H1 (cell line): ENCODE measurements at regions not wholly inside any gene's neighbourhood (a gene's known extent, or its start where the extent isn't known, plus 50 kb on each side); places are given as distances from the start of the nearest gene placed in this dataset.

Experiments
- CTCF ChIA-PET: fragments of 300-600 bp; sonication (Branson Sonifier 250); formaldehyde crosslinking; loops from one replicate; lab custom pipeline; 2021; ENCODE audit not compliant: partially characterized antibody; lab: Charles Lee
- POLR2A ChIA-PET: fragments of 300-600 bp; sonication (Branson Sonifier 250); formaldehyde crosslinking; loops from one replicate; lab custom pipeline; 2021; ENCODE audit warnings: inconsistent platforms; ENCODE audit not compliant: partially characterized antibody; lab: Charles Lee
- DNase-seq, 2 experiments: peaks; one replicate each; pipeline versions ENCODE4 v3.0.0 to v3.0.0-alpha.2; 2010 to 2022; ENCODE audit warnings: low spot score in 2 of 2, low read depth in 1 of 2, mixed read lengths in 1 of 2
- FAIRE-seq: peaks from 2 replicates; lab custom pipeline; 2011; peaks lifted over from hg19 to GRCh38; lab: Jason Lieb, UNC
- H2AFZ ChIP-seq: 2 replicates; pipeline ENCODE4 v1.8.1; 2012; ENCODE audit warnings: low read length, inconsistent platforms
- H2AK5ac ChIP-seq: 2 replicates; pipeline ENCODE4 v1.6.1; 2013; ENCODE audit warnings: low read depth, low read length
- H2BK120ac ChIP-seq: replicated peaks from 2 replicates; pipeline ENCODE3; 2013; ENCODE audit warnings: low read depth, low read length, inconsistent platforms
- H2BK12ac ChIP-seq: 2 replicates; pipeline ENCODE4 v1.6.1; 2013; ENCODE audit warnings: low read depth, low read length
- H2BK15ac ChIP-seq: 2 replicates; pipeline ENCODE4 v1.6.1; 2013; ENCODE audit warnings: low read length
- H2BK20ac ChIP-seq: 2 replicates; pipeline ENCODE4 v1.6.1; 2013; ENCODE audit warnings: low read length
- H2BK5ac ChIP-seq: 2 replicates; pipeline ENCODE4 v1.6.1; 2013; ENCODE audit warnings: low read depth, low read length
- H3K14ac ChIP-seq: 2 replicates; pipeline ENCODE4 v1.6.1; 2013; ENCODE audit warnings: inconsistent platforms; ENCODE audit not compliant: insufficient read length
- H3K18ac ChIP-seq: 2 replicates; pipeline ENCODE4 v1.6.1; 2013; ENCODE audit warnings: low read length; ENCODE audit errors: extremely low read depth
- H3K23ac ChIP-seq: 2 replicates; pipeline ENCODE4 v1.6.1; 2013; ENCODE audit warnings: inconsistent platforms; ENCODE audit not compliant: insufficient read length
- H3K23me2 ChIP-seq: 2 replicates; pipeline ENCODE4 v1.6.1; 2013; ENCODE audit warnings: low read depth, low read length
- H3K27ac ChIP-seq: 2 replicates; pipeline ENCODE4 v1.6.1; 2011; ENCODE audit warnings: low read depth, low read length, inconsistent platforms
- H3K27me3 ChIP-seq, 4 experiments: replicated peaks in 1 of 4; 1 replicate in 1 of 4; 2 replicates in 3 of 4; pipeline versions ENCODE4 v1.6.1 to v1.8.1; 2011 to 2013; ENCODE audit warnings: low read length in 3 of 4, mild to moderate bottlenecking in 3 of 4, inconsistent platforms in 2 of 4, mixed read lengths in 2 of 4, moderate library complexity in 1 of 4; ENCODE audit not compliant: control insufficient read depth in 3 of 4, insufficient read depth in 3 of 4; ENCODE audit errors: extremely low read depth in 1 of 4
- H3K36me3 ChIP-seq, 4 experiments: 2 replicates each; pipeline versions ENCODE4 v1.6.1 to v1.8.1; 2011 to 2013; ENCODE audit warnings: mild to moderate bottlenecking in 4 of 4, low read length in 3 of 4, moderate library complexity in 2 of 4, control low read depth in 1 of 4, inconsistent platforms in 1 of 4; ENCODE audit not compliant: insufficient read depth in 4 of 4, control insufficient read depth in 2 of 4
- H3K4ac ChIP-seq: replicated peaks from 2 replicates; pipeline ENCODE3; 2013; ENCODE audit warnings: low read length, low read depth, mixed read lengths, inconsistent platforms; ENCODE audit not compliant: insufficient read length
- H3K4me1 ChIP-seq, 4 experiments: replicated peaks in 1 of 4; 1 replicate in 1 of 4; 2 replicates in 3 of 4; pipeline versions ENCODE4 v1.6.1 to v1.8.1; 2011 to 2013; ENCODE audit warnings: low read length in 3 of 4, inconsistent platforms in 2 of 4, mixed read lengths in 1 of 4; ENCODE audit not compliant: insufficient read depth in 4 of 4, control insufficient read depth in 3 of 4
- H3K4me2 ChIP-seq, 2 experiments: 2 replicates each; pipeline versions ENCODE4 v1.6.1 to v1.8.1; 2011 to 2013; ENCODE audit warnings: low read depth in 2 of 2, low read length in 2 of 2, control low read depth in 1 of 2, inconsistent platforms in 1 of 2, mild to moderate bottlenecking in 1 of 2; ENCODE audit not compliant: insufficient read depth in 1 of 2
- H3K4me3 ChIP-seq, 4 experiments: fragments of 200-600, 300-600 bp in 1 of 4; sonication (generic), shearing (Covaris generic), sonication (Bioruptor Twin) in 1 of 4; 2 replicates each; pipeline versions ENCODE4 v1.5.1 to v1.8.1; 2011 to 2016; ENCODE audit warnings: low read length in 4 of 4, low read depth in 3 of 4, control low read depth in 2 of 4, inconsistent platforms in 2 of 4, mild to moderate bottlenecking in 2 of 4, mixed read lengths in 1 of 4, moderate library complexity in 1 of 4; ENCODE audit not compliant: insufficient read depth in 2 of 4; ENCODE audit errors: extremely low read depth in 1 of 4
- H3K56ac ChIP-seq: replicated peaks from 2 replicates; pipeline ENCODE3; 2013; ENCODE audit warnings: low read depth, mild to moderate bottlenecking, mixed read lengths, low read length, inconsistent platforms; ENCODE audit not compliant: insufficient read length
- H3K79me1 ChIP-seq: 2 replicates; pipeline ENCODE4 v1.6.1; 2013; ENCODE audit warnings: low read depth, low read length, control low read depth
- H3K79me2 ChIP-seq, 2 experiments: 2 replicates each; pipeline versions ENCODE4 v1.6.1 to v1.8.1; 2012 to 2013; ENCODE audit warnings: low read length in 2 of 2, mild to moderate bottlenecking in 2 of 2, inconsistent platforms in 1 of 2; ENCODE audit not compliant: insufficient read depth in 2 of 2, control insufficient read depth in 1 of 2
- H3K9ac ChIP-seq, 4 experiments: replicated peaks in 1 of 4; 1 replicate in 1 of 4; 2 replicates in 3 of 4; pipeline versions ENCODE4 v1.6.1 to v1.8.1; 2011 to 2013; ENCODE audit warnings: low read depth in 3 of 4, low read length in 3 of 4, control low read depth in 2 of 4, mild to moderate bottlenecking in 2 of 4, moderate library complexity in 2 of 4, inconsistent platforms in 1 of 4; ENCODE audit errors: extremely low read depth in 1 of 4
- H3K9me3 ChIP-seq, 2 experiments: 2 replicates each; pipeline versions ENCODE4 v1.6.1 to v1.8.1; 2012 to 2013; ENCODE audit warnings: mild to moderate bottlenecking in 2 of 2, moderate library complexity in 2 of 2, control low read depth in 1 of 2, inconsistent platforms in 1 of 2, low read depth in 1 of 2, low read length in 1 of 2, mixed read lengths in 1 of 2; ENCODE audit not compliant: insufficient read depth in 2 of 2
- H4K20me1 ChIP-seq, 2 experiments: replicated peaks in 1 of 2; 2 replicates each; pipeline versions ENCODE3 to v1.8.1; 2011 to 2013; ENCODE audit warnings: inconsistent platforms in 2 of 2, low read length in 2 of 2, mild to moderate bottlenecking in 1 of 2; ENCODE audit not compliant: insufficient read depth in 2 of 2, control insufficient read depth in 1 of 2
- H4K5ac ChIP-seq: 2 replicates; pipeline ENCODE4 v1.6.1; 2013; ENCODE audit warnings: low read length, low read depth, mixed read lengths, inconsistent platforms; ENCODE audit not compliant: insufficient read length
- H4K8ac ChIP-seq: 2 replicates; pipeline ENCODE4 v1.8.0; 2013; ENCODE audit warnings: mild to moderate bottlenecking, moderate library complexity, low read length, inconsistent platforms; ENCODE audit not compliant: insufficient read depth; ENCODE audit errors: extremely low read depth
- H4K91ac ChIP-seq: replicated peaks from 2 replicates; pipeline ENCODE3; 2013; ENCODE audit warnings: low read length, mixed read lengths, inconsistent platforms; ENCODE audit not compliant: insufficient read length
- ASH2L ChIP-seq: fragments of 200-600, 300-600 bp; sonication (generic); IDR thresholded peaks from one replicate; pipeline ENCODE4 v1.7.1; 2017; ENCODE audit warnings: low read length
- BCL11A ChIP-seq, 2 experiments: IDR thresholded peaks; one replicate each; pipeline ENCODE4 v1.6.1; 2011; ENCODE audit warnings: low read depth in 2 of 2, low read length in 2 of 2, mild to moderate bottlenecking in 2 of 2
- CHD2 ChIP-seq: IDR thresholded peaks from 2 replicates; pipeline ENCODE4 v1.6.1; 2012; ENCODE audit warnings: low read length, improper control_type of control experiment
- CREB1 ChIP-seq: IDR thresholded peaks from 2 replicates; pipeline ENCODE4 v1.6.1; 2012; ENCODE audit warnings: inconsistent platforms
- HDAC2 ChIP-seq, 2 experiments: fragments of 300-600 bp in 1 of 2; sonication (generic) in 1 of 2; IDR thresholded peaks; 2 replicates each; pipeline ENCODE4 v1.6.1; 2011 to 2012; ENCODE audit warnings: low read depth in 2 of 2, low read length in 2 of 2, mild to moderate bottlenecking in 2 of 2, moderate library complexity in 2 of 2, borderline replicate concordance in 1 of 2, inconsistent platforms in 1 of 2
- HDAC6 ChIP-seq: IDR thresholded peaks from one replicate; pipeline ENCODE4 v1.7.1; 2012; ENCODE audit warnings: low read depth, mild to moderate bottlenecking, inconsistent platforms, low read length, moderate library complexity
- KDM1A ChIP-seq: fragments of 200-600, 300-600 bp; sonication (generic); IDR thresholded peaks from 2 replicates; pipeline ENCODE4 v1.7.1; 2016; ENCODE audit warnings: mild to moderate bottlenecking, low read length, borderline replicate concordance
- KDM5A ChIP-seq: fragments of 200-600 bp; IDR thresholded peaks from 2 replicates; pipeline ENCODE4 v1.7.1; 2012; ENCODE audit warnings: mild to moderate bottlenecking, low read length, inconsistent platforms, mixed read lengths
- POLR2AphosphoS5 ChIP-seq: IDR thresholded peaks from 2 replicates; pipeline ENCODE4 v1.6.1; 2011; ENCODE audit warnings: low read depth, low read length
- POU5F1 ChIP-seq: IDR thresholded peaks from 2 replicates; pipeline ENCODE4 v1.6.1; 2011; ENCODE audit warnings: low read depth, mild to moderate bottlenecking, low read length, moderate library complexity
- SIRT6 ChIP-seq: IDR thresholded peaks from one replicate; pipeline ENCODE4 v1.7.1; 2012; ENCODE audit warnings: low read length, inconsistent platforms
- SP4 ChIP-seq: IDR thresholded peaks from 2 replicates; pipeline ENCODE4 v1.6.1; 2012; ENCODE audit warnings: low read length, inconsistent platforms
- SUZ12 ChIP-seq: fragments of 200-600 bp; sonication (generic); IDR thresholded peaks from 2 replicates; pipeline ENCODE4 v1.6.1; 2012; ENCODE audit warnings: mild to moderate bottlenecking, inconsistent platforms, low read length, moderate library complexity, mixed read lengths
- WGBS, 2 experiments: shearing (Covaris generic) in 1 of 2; methylation state at CpG; one replicate each; pipeline versions ENCODE4 v1.1.6 to v1.1.7; 2013 to 2015; ENCODE audit warnings: low lambda C conversion rate in 2 of 2, mixed read lengths in 2 of 2, inconsistent platforms in 1 of 2, low coverage in 1 of 2, missing lambda C conversion rate in 1 of 2; ENCODE audit not compliant: insufficient replicate concordance in 2 of 2, insufficient coverage in 1 of 2, insufficient read length in 1 of 2; ENCODE audit errors: extremely low coverage in 1 of 2, missing lambda C conversion rate in 1 of 2; 5-methylcytosine and 5-hydroxymethylcytosine counted together

DNA sequence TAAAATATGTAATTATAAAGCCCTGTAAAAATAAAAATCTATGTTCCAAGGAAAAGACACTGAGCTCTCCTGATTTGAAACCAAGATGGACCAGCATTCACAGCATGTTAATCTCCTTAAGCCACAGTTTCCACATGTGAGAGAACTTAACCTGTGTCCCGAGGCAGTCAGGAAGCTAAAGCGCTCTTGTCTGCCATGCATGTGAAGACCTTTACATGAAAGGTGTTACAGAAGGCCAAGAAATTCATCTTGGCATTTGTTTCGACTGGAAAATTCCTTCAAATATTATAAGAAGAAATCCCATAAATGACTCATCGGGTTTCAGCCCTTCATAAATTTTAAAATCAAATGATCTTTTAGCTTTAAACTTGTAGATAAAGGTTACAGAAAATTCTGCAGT, 328.6 kb downstream of the CDH2 start:
- POLR2A ChIA-PET = no interaction called here
- H3K27ac ChIP-seq = no peak overlapping the region
- no peak overlapping the region for H2AK5ac ChIP-seq
- no peak overlapping the region for H4K5ac ChIP-seq
- FAIRE-seq (no peak), DNase-seq (no peak)
- no peaks in the 10 kb centered on the region for H3K36me3 ChIP-seq
- H3K23ac ChIP-seq = no peak overlapping the region
- H3K4me2 ChIP-seq = no peak overlapping the region
- no peaks in the 10 kb centered on the region for H3K79me1 ChIP-seq
- H2BK20ac ChIP-seq = no peak overlapping the region
- no peak overlapping the region for H4K8ac ChIP-seq
- WGBS, 2 experiments = 85% methylated on average over 4 of the region's 4 CpGs; no CpG with 5 or more reads in 1 of the 2 experiments
- H2BK15ac ChIP-seq = no peak overlapping the region
- no peaks in the 10 kb centered on the region for H3K23me2 ChIP-seq
- H2AFZ ChIP-seq = no peak overlapping the region
- no peak overlapping the region for H2BK5ac ChIP-seq
- H2BK12ac ChIP-seq = no peak overlapping the region
- H4K20me1 ChIP-seq = no peaks in the 10 kb centered on the region
- H3K79me2 ChIP-seq = no peaks in the 10 kb centered on the region
- no peak overlapping the region for H3K18ac ChIP-seq
- H3K27me3 ChIP-seq = no peaks in the 10 kb centered on the region
- CTCF ChIA-PET = no interaction called here
- H3K4me1 ChIP-seq = no peaks in the 10 kb centered on the region
- no peak overlapping the region for H3K56ac ChIP-seq
- H3K9me3 ChIP-seq = no peaks in the 10 kb centered on the region
- no peak overlapping the region for H3K4ac ChIP-seq
- H3K14ac ChIP-seq = no peak overlapping the region
- no peak overlapping the region for H4K91ac ChIP-seq
- no peak overlapping the region for H3K4me3 ChIP-seq
- TF ChIP-seq HDAC2 (IDR thresholded peaks at IDR 0.05; ENCODE audit: borderline replicate concordance in 1 of 2, low read depth in 2 of 2, low read length in 2 of 2) (no peak), POU5F1 (no peak), CHD2 (no peak), HDAC6 (no peak), SP4 (no peak), ASH2L (no peak), SUZ12 (no peak), POLR2AphosphoS5 (no peak), SIRT6 (no peak), BCL11A (IDR thresholded peaks at IDR 0.05; ENCODE audit: low read depth in 2 of 2, low read length in 2 of 2) (no peak), KDM1A (no peak), CREB1 (no peak), KDM5A (no peak)
- no peak overlapping the region for H2BK120ac ChIP-seq
- no peak overlapping the region for H3K9ac ChIP-seq
